GM21390 (cell line): ENCODE measurements at regions not wholly inside any gene's neighbourhood (a gene's known extent, or its start where the extent isn't known, plus 50 kb on each side); places are given as distances from the start of the nearest gene placed in this dataset.

Source experiments
- ATAC-seq: cut with Tn5 transposase; IDR thresholded peaks from one replicate; pipeline ENCODE4 v1.9.1; 2021; ENCODE audit not compliant: unreplicated experiment

DNA sequence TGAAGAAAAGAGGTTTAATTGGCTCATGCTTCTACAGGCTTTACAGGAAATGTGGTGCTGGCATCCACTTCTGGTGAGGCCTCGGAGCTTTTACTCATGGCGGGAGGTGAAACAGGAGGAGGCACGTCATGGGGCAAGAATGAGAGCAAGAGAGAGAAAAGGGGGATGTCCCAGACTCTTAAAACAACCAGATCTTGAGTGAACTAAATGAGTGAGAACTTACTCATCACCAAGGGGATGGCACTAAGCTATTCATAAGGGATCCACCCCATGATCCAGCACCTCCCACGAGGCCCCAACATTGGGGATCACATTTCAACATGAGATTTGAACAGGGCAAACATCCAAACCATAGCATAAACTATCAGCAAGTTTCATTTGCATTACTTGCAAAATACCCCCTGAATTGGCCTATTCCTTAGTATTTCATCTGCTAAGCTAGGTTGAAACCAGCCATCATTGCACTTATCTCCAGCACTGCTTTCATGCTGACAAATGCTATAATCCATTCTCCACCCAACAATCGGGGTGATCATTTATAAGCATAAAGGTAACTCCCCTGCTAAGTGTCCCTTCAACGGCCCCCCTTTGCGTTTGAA lies 179.0 kb downstream of the NOC3L start:
- ATAC-seq, result no peak

GRCh38 chr10:94186722-94187121 lies 176.0 kb downstream of the NOC3L start:
- ATAC-seq, result no peak

DNA sequence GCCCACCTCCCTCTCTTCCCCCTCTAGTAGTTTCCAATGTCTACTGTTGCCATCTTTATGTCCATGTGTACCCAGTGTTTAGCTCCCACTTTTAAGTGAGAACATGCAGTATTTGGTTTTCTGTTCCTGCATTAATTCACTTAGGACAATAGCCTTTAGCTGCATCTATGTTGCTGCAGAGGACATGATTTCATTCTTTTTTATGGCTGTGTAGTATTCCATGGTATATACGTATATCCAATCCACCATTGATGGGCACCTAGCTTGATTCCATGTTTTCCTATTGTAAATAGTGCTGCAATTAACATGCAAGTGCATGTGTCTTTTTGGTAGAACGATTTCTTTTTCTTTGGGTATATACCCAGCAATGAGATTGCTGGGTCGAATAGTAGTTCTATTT lies 170.4 kb downstream of the NOC3L start:
- ATAC-seq, result no peak

DNA sequence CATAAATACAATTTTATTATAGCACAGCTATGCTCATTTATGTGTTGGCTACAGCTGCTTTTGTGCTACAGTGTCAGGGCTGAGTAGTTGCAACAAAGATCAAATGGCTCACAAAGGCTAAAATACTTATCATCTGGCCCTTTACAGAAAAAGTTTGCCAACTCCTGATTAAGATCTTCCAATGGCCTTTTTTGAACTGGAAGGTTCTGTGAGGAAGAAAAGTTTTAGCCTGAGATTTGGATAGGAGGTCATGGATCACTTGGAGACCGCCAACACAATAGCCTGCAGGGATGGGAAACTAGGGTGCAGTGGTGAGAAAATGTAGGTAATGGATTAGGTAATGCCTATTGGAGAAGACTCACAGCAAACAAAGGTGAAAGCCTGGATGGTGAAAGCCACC lies 169.8 kb downstream of the NOC3L start:
- no peak for ATAC-seq

DNA sequence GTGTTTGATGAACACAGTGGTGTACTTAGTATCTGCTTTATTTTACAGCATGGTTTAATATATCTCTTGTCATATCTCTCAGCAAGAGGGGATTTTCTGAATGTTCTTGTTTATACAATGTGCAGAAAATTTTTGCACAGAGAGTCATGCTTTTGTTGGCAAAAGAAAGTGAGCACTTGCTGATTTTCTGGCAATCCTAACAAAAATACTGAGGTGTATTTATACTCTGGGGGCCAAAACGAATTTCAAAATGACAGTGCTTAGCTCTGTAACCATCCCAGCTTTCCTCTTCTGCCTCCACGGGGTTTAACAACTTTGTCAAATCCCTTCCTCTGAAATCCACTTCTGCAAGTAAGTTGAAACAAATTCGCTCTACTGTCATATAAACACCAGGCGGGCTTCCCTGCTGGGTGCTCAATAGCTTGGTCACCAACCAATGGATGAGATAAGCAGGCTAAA lies 169.2 kb downstream of the NOC3L start:
- ATAC-seq, result no peak

DNA sequence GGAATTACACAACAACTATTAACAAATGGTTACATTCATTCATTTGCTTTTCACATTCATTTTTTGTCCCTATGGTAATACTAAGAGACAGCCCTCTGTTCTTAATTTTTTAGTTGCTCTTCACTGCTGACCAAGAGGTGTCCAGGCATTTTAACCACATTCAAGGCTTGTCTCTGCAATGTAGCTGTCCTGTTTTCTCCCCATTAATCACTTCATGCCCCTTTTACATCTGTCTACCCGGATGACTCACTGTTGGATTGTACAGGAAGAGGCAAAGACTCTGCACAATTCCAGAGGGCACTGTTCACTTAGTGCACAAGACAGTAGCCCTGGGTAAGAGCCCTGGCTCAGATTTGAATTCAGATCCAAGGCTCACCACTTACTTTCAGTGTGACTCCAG lies 168.5 kb downstream of the NOC3L start:
- ATAC-seq, result no peak

DNA sequence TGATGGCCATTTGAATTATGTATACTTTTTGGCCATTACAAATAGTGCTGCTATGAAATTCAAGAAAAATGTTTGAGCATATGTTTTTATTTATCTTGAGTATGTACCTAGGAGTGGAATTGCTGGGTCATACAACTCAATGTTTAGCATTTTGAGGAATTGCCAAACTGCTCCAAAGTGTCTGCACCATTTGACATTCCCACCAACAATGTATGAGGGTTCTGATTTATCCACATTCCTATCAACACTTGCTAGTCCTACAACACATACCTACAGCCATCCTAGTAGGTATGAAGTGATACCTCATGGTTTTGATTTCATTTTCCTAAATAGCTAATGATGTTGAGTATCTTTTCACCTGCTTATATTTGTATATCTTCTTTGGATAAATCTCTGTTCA lies 165.5 kb downstream of the NOC3L start:
- ATAC-seq, result no peak

DNA sequence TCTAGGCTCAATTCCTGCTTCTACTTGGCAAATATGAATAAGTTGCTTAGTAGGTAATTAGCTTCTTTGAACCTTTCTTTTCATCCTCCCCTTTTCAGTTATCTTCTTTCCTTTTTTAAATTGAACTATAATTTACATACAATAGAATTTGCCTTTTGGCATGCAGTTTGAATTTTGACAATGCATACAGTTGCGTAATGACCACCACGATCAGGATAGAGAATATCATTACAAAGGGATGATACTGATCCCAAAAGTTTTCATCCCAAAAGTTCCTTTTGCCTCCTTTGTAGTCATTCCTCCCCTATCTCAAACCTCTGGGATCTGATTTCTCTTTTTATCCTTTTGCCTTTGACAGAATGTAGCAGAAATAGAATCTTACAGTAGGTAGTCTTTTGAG lies 164.4 kb downstream of the NOC3L start:
- no peak for ATAC-seq

DNA sequence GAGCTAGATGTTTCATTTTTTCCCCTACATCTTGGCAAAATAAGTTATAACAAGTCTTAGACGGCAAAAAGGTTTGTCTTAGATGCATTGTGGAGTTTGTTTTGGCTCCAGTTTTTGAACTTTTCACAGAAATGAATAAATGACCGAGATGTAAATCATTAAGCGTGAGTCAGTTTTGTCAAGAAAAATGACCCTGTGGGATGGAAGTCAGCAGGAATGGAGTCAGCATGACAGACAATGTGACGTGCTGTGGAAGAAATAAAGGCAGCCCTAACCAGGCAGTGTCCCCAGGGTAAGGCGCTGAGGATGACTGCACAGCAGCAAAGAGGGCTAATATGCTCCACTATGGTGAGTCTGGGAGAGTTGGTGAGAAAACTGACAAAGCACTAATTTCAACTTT lies 163.2 kb downstream of the NOC3L start:
- no peak for ATAC-seq

- ATAC-seq, result no peak
These were observed 162.4 kb downstream of the NOC3L start for GRCh38 chr10:94200146-94200837.

DNA sequence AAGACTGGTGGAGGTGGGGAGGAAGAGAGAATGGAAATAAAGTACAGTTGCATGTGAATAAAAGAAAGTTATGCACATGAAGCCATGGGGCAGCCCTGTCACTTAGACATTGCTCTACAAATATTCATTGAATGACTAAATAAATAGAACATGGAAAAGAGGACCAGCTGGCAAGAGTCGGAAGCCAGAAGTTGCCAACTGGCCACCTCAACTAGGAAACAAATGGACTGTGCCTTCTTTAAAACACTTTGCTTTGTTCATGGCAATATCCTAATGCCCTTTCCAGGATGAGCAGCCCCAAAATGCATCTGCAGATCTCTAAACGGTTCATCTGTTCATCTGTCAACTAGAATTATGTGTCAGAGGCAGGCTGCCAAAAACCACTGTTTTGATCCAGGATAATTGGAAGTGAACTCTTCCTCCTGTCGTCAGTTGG lies 157.3 kb downstream of the NOC3L start:
- no peak for ATAC-seq

DNA sequence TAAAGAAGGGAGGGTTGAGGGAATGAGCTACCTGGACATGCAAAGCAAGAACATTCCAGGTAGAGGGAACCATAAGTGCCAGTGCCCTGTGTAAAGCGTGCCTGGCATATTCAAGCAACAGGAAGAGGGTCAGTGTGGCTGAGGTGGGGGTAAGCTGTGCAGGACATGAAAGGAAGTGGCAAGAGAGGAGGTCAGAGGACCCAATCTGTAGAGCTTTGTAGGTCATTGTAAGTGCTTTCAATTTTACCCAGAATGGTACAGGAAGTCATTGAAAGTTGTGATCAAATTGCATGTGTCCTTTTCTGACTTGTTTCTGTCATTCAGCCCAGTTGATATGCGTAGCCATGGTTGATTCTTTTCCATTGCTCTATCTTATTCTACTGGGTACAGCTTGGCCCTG lies 156.6 kb downstream of the NOC3L start:
- no peak for ATAC-seq

- no peak for ATAC-seq
These were observed 154.4 kb downstream of the NOC3L start for GRCh38 chr10:94208315-94208714.

DNA sequence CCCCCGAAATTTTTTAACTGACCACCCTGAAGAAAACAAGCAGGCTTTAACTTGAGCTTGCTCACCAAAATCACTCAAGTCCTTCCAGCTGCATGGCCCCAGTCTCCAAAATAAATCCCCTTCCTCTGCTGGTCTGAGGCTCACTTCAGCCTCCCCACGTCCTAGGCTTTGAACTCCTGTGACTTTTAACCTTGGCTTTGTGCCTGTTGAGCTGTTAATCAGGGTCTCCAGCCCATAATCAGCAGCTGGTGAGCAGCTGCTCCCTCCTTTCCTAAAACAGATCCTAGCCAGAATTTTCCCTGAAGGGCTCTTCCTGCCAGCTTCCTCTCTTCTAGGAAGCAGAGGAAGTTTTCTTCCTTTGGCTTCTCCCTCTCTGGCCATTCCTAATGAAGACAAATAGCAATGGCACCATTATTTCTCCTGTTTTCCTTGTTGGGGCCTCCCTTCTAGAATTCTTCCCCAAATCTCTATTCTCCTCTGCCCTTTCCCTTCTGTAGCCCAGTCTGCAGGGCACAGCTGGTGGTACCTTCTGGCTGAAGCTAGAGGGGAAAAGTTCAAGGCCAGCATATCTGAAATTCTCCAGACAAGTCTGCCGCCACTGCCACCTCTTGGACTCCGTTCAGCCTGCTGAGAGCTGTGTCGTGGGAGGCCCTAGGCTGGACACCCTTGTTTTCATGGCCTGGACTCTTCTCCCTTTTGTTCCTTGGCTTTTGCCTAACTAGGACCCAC lies 152.1 kb downstream of the NOC3L start:
- ATAC-seq, result no peak

DNA sequence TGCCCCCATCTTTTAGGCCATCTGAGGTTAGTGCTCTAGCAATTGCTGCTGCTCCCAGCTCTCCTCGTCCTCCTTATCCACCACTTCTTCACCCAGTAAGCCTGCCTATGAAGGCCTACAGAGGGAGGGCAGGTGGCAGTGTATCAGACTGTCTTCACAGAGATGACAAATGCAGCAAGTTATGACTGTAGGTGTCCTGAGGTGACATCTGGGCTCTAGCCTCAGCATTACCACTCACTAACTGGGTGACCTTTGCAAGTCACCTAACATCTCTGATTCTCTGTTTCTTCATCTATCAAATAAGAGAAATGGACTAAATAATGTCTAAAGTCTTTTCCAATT lies 151.6 kb downstream of the NOC3L start:
- ATAC-seq, result no peak

DNA sequence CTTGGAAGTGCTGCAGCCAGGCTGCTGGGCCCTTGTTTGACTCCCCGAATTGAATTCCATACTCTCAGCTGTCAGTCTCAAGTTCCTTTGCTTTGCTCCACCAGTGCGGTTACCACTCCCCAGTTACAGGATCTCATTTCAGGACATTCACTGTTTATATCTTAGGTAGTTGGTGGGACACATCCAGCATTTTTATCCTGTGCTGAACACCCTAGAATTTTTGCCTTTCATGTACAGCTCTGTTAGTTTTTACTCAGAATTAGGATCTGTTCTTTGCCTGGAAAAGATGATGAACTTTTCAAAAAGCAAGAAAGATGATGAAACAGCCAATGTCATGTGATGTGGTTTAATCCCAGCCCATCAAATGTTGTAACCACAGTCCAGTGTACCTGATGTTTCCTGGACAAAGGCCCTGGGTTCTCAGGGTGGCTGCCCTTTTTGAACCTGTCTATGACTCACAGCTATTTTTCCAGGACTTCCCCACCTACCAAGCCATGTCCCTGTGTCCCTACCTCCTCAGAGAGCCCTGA lies 149.7 kb downstream of the NOC3L start:
- ATAC-seq, result no peak

GRCh38 chr10:94213980-94214379 lies 148.8 kb downstream of the NOC3L start:
- no peak for ATAC-seq

- no peak for ATAC-seq
These were observed 148.3 kb downstream of the NOC3L start for GRCh38 chr10:94214481-94214893.

DNA sequence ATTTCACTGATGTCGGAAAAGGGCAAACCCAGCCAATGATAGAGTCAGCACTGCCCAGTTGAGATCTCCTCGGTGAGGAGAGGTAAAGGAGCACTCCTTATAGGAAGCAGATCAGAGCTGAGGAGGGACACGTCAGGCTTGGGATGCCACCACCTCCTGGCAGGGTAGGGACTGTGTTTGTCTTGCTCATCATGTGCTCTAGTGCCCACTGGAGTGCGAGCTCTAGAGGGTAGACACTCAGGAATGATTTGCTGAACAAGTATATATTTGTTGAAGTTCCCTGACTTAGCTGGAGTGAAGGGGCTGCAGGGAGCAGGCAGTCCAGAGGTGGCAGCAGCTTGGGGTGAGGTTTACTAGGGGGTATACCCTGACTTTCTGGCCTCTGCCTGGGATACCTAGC lies 146.5 kb downstream of the NOC3L start:
- ATAC-seq, result no peak

GRCh38 chr10:94217411-94217810 lies 145.3 kb downstream of the NOC3L start:
- ATAC-seq, result no peak

DNA sequence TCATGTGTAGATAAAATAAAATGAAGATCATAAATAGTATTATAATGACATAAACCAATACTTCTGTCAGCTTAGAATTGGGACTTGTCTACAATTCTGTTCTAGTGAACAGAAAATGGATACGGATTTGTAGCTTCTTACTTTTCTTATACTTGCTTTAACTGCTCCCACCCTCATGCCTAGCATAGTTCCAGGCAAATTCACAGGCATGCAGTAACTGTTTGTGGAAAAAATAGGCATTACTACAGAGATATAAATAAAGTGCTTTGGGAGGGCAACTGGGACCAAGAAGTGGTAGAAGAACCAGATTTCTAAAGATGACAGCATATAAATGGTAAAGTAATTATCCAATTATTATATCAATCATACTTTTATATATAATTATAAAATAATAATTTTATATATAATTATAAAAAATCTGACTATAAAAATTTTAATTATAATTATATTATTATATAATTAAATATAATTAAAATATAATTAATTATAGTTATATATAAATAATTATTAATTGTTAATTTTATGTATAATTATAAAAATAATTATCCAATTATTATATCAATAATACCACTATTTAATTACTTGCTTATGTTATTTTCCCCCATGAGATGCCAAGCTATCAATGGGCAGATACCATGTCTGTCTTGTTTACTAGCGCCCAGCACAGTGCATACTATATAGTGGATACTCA lies 144.1 kb downstream of the NOC3L start:
- ATAC-seq, result no peak

GRCh38 chr10:94219829-94220228 lies 142.9 kb downstream of the NOC3L start:
- no peak for ATAC-seq
